ENCODE measurements at regions not wholly inside any gene's neighbourhood (a gene's known extent, or its start where the extent isn't known, plus 50 kb on each side); places are given as distances from the start of the nearest gene placed in this dataset.
"Not testable (repeated sequence)": the region's sequence is repeated elsewhere in the genome, so short reads cannot be mapped to it uniquely, and the experiment has no call there.

- Histone ChIP-seq H3K4me3 (ENCODE audit: insufficient read depth, low read depth, low read length) (no peak overlapping the region), H3K36me3 (replicated peaks; ENCODE audit: control insufficient read depth, insufficient read depth, low read length) (no peaks in the 10 kb centered on the region), H3K27me3 (ENCODE audit: control insufficient read depth, insufficient read depth, low read length) (no peaks in the 10 kb centered on the region)
- peak; percentile 88 for DNase-seq
These were observed 620.6 kb downstream of the BCOR start for GRCh38 chrX:39477031-39477761.

- H3K36me3 ChIP-seq (replicated peaks; ENCODE audit: control insufficient read depth, insufficient read depth, low read length), result no peaks in the 10 kb centered on the region
- H3K27me3 ChIP-seq (ENCODE audit: control insufficient read depth, insufficient read depth, low read length), result no peaks in the 10 kb centered on the region
- no peak overlapping the region for H3K4me3 ChIP-seq (ENCODE audit: insufficient read depth, low read depth, low read length)
- DNase-seq, result no peak
These were observed 620.0 kb downstream of the BCOR start for GRCh38 chrX:39477762-39478120.

GRCh38 chrX:39479856-39480255 lies 617.9 kb downstream of the BCOR start:
- H3K27me3 ChIP-seq (ENCODE audit: control insufficient read depth, insufficient read depth, low read length), result no peaks in the 10 kb centered on the region
- H3K36me3 ChIP-seq (replicated peaks; ENCODE audit: control insufficient read depth, insufficient read depth, low read length), result no peaks in the 10 kb centered on the region
- no peak overlapping the region for H3K4me3 ChIP-seq (ENCODE audit: insufficient read depth, low read depth, low read length)
- no peak for DNase-seq

GRCh38 chrX:39480963-39481362 lies 616.8 kb downstream of the BCOR start:
- DNase-seq, result no peak
- Histone ChIP-seq H3K27me3 (ENCODE audit: control insufficient read depth, insufficient read depth, low read length) (no peaks in the 10 kb centered on the region), H3K36me3 (replicated peaks; ENCODE audit: control insufficient read depth, insufficient read depth, low read length) (no peaks in the 10 kb centered on the region), H3K4me3 (ENCODE audit: insufficient read depth, low read depth, low read length) (no peak overlapping the region)

GRCh38 chrX:39481621-39482020 lies 616.1 kb downstream of the BCOR start:
- H3K36me3 ChIP-seq (replicated peaks; ENCODE audit: control insufficient read depth, insufficient read depth, low read length), result no peaks in the 10 kb centered on the region
- DNase-seq, result no peak
- H3K27me3 ChIP-seq (ENCODE audit: control insufficient read depth, insufficient read depth, low read length), result no peaks in the 10 kb centered on the region
- H3K4me3 ChIP-seq (ENCODE audit: insufficient read depth, low read depth, low read length), result no peak overlapping the region

- Histone ChIP-seq H3K4me3 (ENCODE audit: insufficient read depth, low read depth, low read length) (no peak overlapping the region), H3K36me3 (replicated peaks; ENCODE audit: control insufficient read depth, insufficient read depth, low read length) (no peaks in the 10 kb centered on the region), H3K27me3 (ENCODE audit: control insufficient read depth, insufficient read depth, low read length) (no peaks in the 10 kb centered on the region)
- DNase-seq, result peak; percentile 68
These were observed 613.3 kb downstream of the BCOR start for GRCh38 chrX:39484159-39485068.

- no peaks in the 10 kb centered on the region for H3K27me3 ChIP-seq (ENCODE audit: control insufficient read depth, insufficient read depth, low read length)
- no peak for DNase-seq
- no peak overlapping the region for H3K4me3 ChIP-seq (ENCODE audit: insufficient read depth, low read depth, low read length)
- H3K36me3 ChIP-seq (replicated peaks; ENCODE audit: control insufficient read depth, insufficient read depth, low read length), result no peaks in the 10 kb centered on the region
These were observed 610.4 kb downstream of the BCOR start for GRCh38 chrX:39487166-39487968.

- no peak for DNase-seq
- no peak overlapping the region for H3K4me3 ChIP-seq (ENCODE audit: insufficient read depth, low read depth, low read length)
- no peaks in the 10 kb centered on the region for H3K36me3 ChIP-seq (replicated peaks; ENCODE audit: control insufficient read depth, insufficient read depth, low read length)
- H3K27me3 ChIP-seq (ENCODE audit: control insufficient read depth, insufficient read depth, low read length), result no peaks in the 10 kb centered on the region
These were observed 609.8 kb downstream of the BCOR start for GRCh38 chrX:39487969-39488330.

GRCh38 chrX:39491548-39492297 lies 606.0 kb downstream of the BCOR start:
- DNase-seq, result peak; percentile 50
- no peaks in the 10 kb centered on the region for H3K27me3 ChIP-seq (ENCODE audit: control insufficient read depth, insufficient read depth, low read length)
- no peaks in the 10 kb centered on the region for H3K36me3 ChIP-seq (replicated peaks; ENCODE audit: control insufficient read depth, insufficient read depth, low read length)
- no peak overlapping the region for H3K4me3 ChIP-seq (ENCODE audit: insufficient read depth, low read depth, low read length)

GRCh38 chrX:39492497-39493162 lies 605.1 kb downstream of the BCOR start:
- Histone ChIP-seq H3K36me3 (replicated peaks; ENCODE audit: control insufficient read depth, insufficient read depth, low read length) (no peaks in the 10 kb centered on the region), H3K27me3 (ENCODE audit: control insufficient read depth, insufficient read depth, low read length) (no peaks in the 10 kb centered on the region), H3K4me3 (ENCODE audit: insufficient read depth, low read depth, low read length) (no peak overlapping the region)
- no peak for DNase-seq

GRCh38 chrX:39493168-39493567 lies 604.6 kb downstream of the BCOR start:
- Histone ChIP-seq H3K4me3 (ENCODE audit: insufficient read depth, low read depth, low read length) (no peak overlapping the region), H3K27me3 (ENCODE audit: control insufficient read depth, insufficient read depth, low read length) (no peaks in the 10 kb centered on the region), H3K36me3 (replicated peaks; ENCODE audit: control insufficient read depth, insufficient read depth, low read length) (no peaks in the 10 kb centered on the region)
- DNase-seq, result no peak

GRCh38 chrX:39497117-39497516 lies 600.6 kb downstream of the BCOR start:
- DNase-seq; H3K36me3 ChIP-seq (replicated peaks; ENCODE audit: control insufficient read depth, insufficient read depth, low read length); H3K4me3 ChIP-seq (ENCODE audit: insufficient read depth, low read depth, low read length); H3K27me3 ChIP-seq (ENCODE audit: control insufficient read depth, insufficient read depth, low read length): not testable (repeated sequence)

GRCh38 chrX:39497702-39498265 lies 600.0 kb downstream of the BCOR start:
- DNase-seq, result no peak
- Histone ChIP-seq H3K27me3 (ENCODE audit: control insufficient read depth, insufficient read depth, low read length) (no peaks in the 10 kb centered on the region), H3K4me3 (ENCODE audit: insufficient read depth, low read depth, low read length) (no peak overlapping the region), H3K36me3 (replicated peaks; ENCODE audit: control insufficient read depth, insufficient read depth, low read length) (no peaks in the 10 kb centered on the region)

Measured in H7 (cell line).